Ovary (tissue), 7 donors: ENCODE measurements at regions not wholly inside any gene's neighbourhood (a gene's known extent, or its start where the extent isn't known, plus 50 kb on each side); places are given as distances from the start of the nearest gene placed in this dataset.

Source experiments
- DNase-seq, 5 donors: peaks; one replicate each; pipeline ENCODE4 v3.0.0-alpha.2; 2019 to 2020
- H3K27ac ChIP-seq, 2 donors: fragments of 200-600 bp; one replicate each; pipeline versions ENCODE4 v1.5.1 to v1.8.0; 2019 to 2022
- H3K27me3 ChIP-seq: fragments of 200-600 bp; one replicate; pipeline ENCODE4 v1.8.0; 2022
- H3K36me3 ChIP-seq: fragments of 200-600 bp; sonication (generic); one replicate; pipeline ENCODE4 v1.5.1; 2019
- H3K4me1 ChIP-seq: one replicate; pipeline ENCODE4 v1.8.1; 2013; ENCODE audit warnings: mild to moderate bottlenecking, moderate library complexity; ENCODE audit not compliant: insufficient read depth
- H3K4me3 ChIP-seq: fragments of 200-600 bp; sonication (generic); one replicate; pipeline ENCODE4 v1.5.1; 2017
- H3K9me3 ChIP-seq, 2 donors: fragments of 200-600 bp in 1 of 2; sonication (generic) in 1 of 2; one replicate each; pipeline versions ENCODE4 v1.5.1 to v1.8.1; 2013 to 2019; ENCODE audit warnings: mild to moderate bottlenecking in 1 of 2, moderate library complexity in 1 of 2
- EP300 ChIP-seq: sonication (generic); formaldehyde crosslinking; IDR thresholded peaks from one replicate; pipeline ENCODE4 v1.6.1; 2017; ENCODE audit warnings: antibody characterized with exemption
- POLR2A ChIP-seq: fragments of 450-650 bp; IDR thresholded peaks from one replicate; pipeline ENCODE4 v1.6.1; 2017; ENCODE audit warnings: antibody characterized with exemption, mild to moderate bottlenecking, moderate library complexity
- WGBS, 3 donors: extraction: QIAGEN DNeasy Blood & Tissue Kit in 1 of 3; methylation state at CpG; one replicate each; pipeline versions ENCODE4 v1.1.5 to v1.1.7; 2013 to 2017; 5-methylcytosine and 5-hydroxymethylcytosine counted together
- intact Hi-C, 4 donors: fragments of 100-400 bp; cut with DNase I; formaldehyde crosslinking; loops; one replicate each; pipeline versions ENCODE4 v1.11.0 to v1.15.1; 2022 to 2023
- TF ChIP-seq, protein P1 (sequence below), 3 donors: fragments of 450-650 bp in 2 of 3; fragments of 200-600 bp in 1 of 3; IDR thresholded peaks; one replicate each; pipeline versions ENCODE4 v1.5.1 to v1.8.0; 2016 to 2022; ENCODE audit warnings: antibody characterized with exemption in 3 of 3, mild to moderate bottlenecking in 1 of 3
- donor health status: DM: no; HTN: no; CAD: no; lungs with moderate emphysema.
- donor health status: DM: no; HTN: no; CAD: no.
- donor health status: Bipolar disorder and iron deficiency.
- donor health status: DM: no; HTN: no; CAD: no.
- donor health status: DM: yes; HTN: yes; CAD: no.

DNA sequence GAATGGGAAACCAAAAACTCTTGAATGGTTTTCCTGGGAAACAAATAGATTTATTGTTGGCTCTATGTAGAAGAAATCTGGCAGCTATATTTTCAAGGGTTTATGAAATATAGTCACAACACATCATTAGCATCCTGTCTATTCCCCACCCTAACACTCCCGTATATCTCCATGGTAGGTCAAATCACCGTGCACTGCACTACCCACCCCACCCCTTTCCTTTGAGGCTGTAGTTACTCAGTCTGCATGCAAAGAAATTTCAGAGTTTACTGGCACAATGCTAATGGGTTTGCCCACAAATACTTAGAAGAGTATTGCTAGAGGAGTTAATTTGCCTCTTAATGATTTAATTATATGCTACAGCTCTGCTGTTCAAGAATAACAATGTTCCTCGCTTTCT, 329.1 kb upstream of the TSHZ2 start:
- H3K4me3 ChIP-seq = no peak overlapping the region
- H3K4me1 ChIP-seq = no peaks in the 10 kb centered on the region
- no peak for DNase-seq
- TF ChIP-seq POLR2A (no peak), EP300 (no peak)
- TF ChIP-seq, protein P1, sequence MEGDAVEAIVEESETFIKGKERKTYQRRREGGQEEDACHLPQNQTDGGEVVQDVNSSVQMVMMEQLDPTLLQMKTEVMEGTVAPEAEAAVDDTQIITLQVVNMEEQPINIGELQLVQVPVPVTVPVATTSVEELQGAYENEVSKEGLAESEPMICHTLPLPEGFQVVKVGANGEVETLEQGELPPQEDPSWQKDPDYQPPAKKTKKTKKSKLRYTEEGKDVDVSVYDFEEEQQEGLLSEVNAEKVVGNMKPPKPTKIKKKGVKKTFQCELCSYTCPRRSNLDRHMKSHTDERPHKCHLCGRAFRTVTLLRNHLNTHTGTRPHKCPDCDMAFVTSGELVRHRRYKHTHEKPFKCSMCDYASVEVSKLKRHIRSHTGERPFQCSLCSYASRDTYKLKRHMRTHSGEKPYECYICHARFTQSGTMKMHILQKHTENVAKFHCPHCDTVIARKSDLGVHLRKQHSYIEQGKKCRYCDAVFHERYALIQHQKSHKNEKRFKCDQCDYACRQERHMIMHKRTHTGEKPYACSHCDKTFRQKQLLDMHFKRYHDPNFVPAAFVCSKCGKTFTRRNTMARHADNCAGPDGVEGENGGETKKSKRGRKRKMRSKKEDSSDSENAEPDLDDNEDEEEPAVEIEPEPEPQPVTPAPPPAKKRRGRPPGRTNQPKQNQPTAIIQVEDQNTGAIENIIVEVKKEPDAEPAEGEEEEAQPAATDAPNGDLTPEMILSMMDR (IDR thresholded peaks at IDR 0.05) = no peak
- H3K27ac ChIP-seq = no peak overlapping the region
- H3K36me3 ChIP-seq = no peaks in the 10 kb centered on the region
- H3K9me3 ChIP-seq = no peaks in the 10 kb centered on the region
- intact Hi-C loops = no loop called here
- 72 to 85% (median 78%) methylated on average over 3 of the region's 3 CpGs for WGBS, 3 donors
- no peaks in the 10 kb centered on the region for H3K27me3 ChIP-seq

DNA sequence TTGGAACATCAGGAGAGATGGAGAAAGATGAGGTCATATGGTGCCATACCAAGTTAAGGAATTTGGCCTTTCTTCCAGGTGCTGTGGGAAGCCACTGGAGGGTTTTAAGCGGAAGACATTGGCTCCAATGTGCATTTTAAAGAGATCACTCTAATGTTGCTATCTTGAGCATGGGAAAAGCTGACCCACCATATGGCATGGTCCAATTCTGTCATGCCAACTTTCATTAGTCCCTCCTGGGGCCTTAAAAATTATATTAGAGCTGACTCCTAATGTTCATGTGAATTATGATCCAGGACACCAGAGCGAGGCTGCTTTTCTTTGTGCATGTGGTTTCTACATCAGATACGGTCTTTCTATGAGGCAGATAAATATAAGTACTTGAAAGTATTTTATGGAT, 335.0 kb upstream of the TSHZ2 start:
- intact Hi-C loops = no loop called here
- TF ChIP-seq EP300 (no peak), POLR2A (no peak)
- TF ChIP-seq, protein P1 (IDR thresholded peaks at IDR 0.05) = no peak
- Histone ChIP-seq H3K27me3 (no peaks in the 10 kb centered on the region), H3K27ac (no peak overlapping the region), H3K36me3 (no peaks in the 10 kb centered on the region), H3K4me1 (no peaks in the 10 kb centered on the region), H3K4me3 (no peak overlapping the region), H3K9me3 (no peaks in the 10 kb centered on the region)
- no peak for DNase-seq
- 94 to 96% (median 94%) methylated on average over 3 of the region's 3 CpGs for WGBS, 3 donors

DNA sequence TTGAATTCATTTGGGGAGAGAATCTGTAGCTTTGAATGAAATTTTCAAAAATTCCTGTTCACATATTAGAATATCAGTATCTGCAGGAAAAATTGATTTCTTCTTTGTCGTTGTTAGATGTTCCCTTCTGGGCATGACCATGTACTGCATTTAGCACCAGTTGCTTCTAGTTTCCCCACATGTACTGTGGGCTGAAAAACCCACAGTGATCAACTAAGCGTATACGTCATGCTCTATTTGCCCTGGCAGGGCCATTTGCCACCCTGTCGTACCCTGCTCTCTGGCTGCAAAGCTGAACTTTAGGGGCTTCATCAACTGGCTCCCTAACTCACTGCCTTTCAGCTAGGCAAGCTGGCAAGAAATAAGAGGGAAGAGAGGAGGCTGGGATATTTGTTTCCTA, 340.7 kb upstream of the TSHZ2 start:
- Histone ChIP-seq H3K36me3 (no peaks in the 10 kb centered on the region), H3K27ac (no peak overlapping the region), H3K27me3 (no peaks in the 10 kb centered on the region), H3K4me3 (no peak overlapping the region), H3K4me1 (no peaks in the 10 kb centered on the region), H3K9me3 (no peaks in the 10 kb centered on the region)
- TF ChIP-seq, protein P1 (IDR thresholded peaks at IDR 0.05) = no peak
- no peak for TF ChIP-seq POLR2A
- 94 to 100% (median 94%) methylated on average over 4 of the region's 4 CpGs for WGBS, 3 donors
- DNase-seq = no peak
- intact Hi-C loops = no loop called here

DNA sequence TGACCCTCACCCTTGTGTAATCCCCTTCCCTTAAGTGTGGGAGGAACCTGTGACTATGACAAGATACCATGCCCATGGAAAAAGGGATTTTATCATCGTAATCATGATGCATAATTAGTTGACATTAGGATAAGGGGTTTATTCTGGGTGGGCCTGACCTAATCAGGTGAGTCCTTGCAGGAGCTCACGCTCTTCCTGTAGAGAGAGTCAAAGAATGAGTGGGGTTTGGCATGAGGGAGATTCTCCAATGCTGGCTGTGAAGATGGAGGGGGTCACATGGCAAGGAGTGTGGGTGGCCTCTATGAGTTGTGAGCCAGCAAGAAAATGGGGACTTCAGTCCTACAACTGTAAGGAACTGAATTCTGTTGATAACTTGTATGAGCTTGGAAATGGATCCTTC, 342.0 kb upstream of the TSHZ2 start:
- no peaks in the 10 kb centered on the region for H3K9me3 ChIP-seq
- H3K4me3 ChIP-seq = no peak overlapping the region
- 43 to 66% (median 44%) methylated on average over 2 of the region's 2 CpGs for WGBS, 3 donors
- H3K27ac ChIP-seq = no peak overlapping the region
- no peak for DNase-seq
- H3K27me3 ChIP-seq = no peaks in the 10 kb centered on the region
- no peak for TF ChIP-seq POLR2A
- no peak for TF ChIP-seq EP300
- TF ChIP-seq, protein P1 (IDR thresholded peaks at IDR 0.05) = no peak
- no peaks in the 10 kb centered on the region for H3K36me3 ChIP-seq
- intact Hi-C loops = no loop called here
- no peaks in the 10 kb centered on the region for H3K4me1 ChIP-seq

DNA sequence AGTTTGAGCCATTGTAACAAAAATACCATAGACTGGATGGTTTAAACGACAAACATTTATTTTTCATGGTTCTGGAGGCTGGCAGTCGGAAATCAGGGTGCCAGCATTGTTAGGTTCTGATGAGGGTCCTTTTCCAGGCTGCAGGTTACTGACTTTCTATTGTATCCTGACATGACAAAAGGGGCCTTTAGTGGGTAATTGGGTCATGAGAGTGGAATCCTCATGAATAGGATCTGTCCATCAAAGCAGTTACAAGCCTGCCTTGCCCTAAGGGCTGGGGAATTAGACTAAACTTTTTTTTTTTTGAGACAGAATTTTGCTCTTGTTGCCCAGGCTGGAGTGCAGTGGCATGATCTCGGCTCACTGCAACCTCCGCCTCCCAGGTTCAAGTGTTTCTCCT, 347.9 kb upstream of the TSHZ2 start:
- H3K9me3 ChIP-seq = no peaks in the 10 kb centered on the region
- DNase-seq = no peak
- no peak overlapping the region for H3K27ac ChIP-seq
- no peaks in the 10 kb centered on the region for H3K36me3 ChIP-seq
- TF ChIP-seq EP300 (no peak), POLR2A (no peak)
- TF ChIP-seq, protein P1 (IDR thresholded peaks at IDR 0.05) = no peak
- WGBS, 3 donors = 89 to 91% (median 90%) methylated on average over 4 of the region's 4 CpGs
- intact Hi-C loops = no loop called here
- H3K27me3 ChIP-seq = no peaks in the 10 kb centered on the region
- no peaks in the 10 kb centered on the region for H3K4me1 ChIP-seq
- no peak overlapping the region for H3K4me3 ChIP-seq
